ENCODE measurements at regions not wholly inside any gene's neighbourhood (a gene's known extent, or its start where the extent isn't known, plus 50 kb on each side); places are given as distances from the start of the nearest gene placed in this dataset.

- Histone ChIP-seq H3K4me3 (no peak overlapping the region), H3K27ac (ENCODE audit: control insufficient read depth, insufficient read depth) (no peak overlapping the region), H3K4me1 (ENCODE audit: control insufficient read depth, insufficient read depth, low read length) (no peaks in the 10 kb centered on the region), H3K36me3 (ENCODE audit: control insufficient read depth in 2 of 2, insufficient read depth in 2 of 2, low read length in 1 of 2) (no peaks in the 10 kb centered on the region), H2AFZ (ENCODE audit: control insufficient read depth, low read depth, low read length) (no peak overlapping the region), H3K4me2 (ENCODE audit: control insufficient read depth, insufficient read depth) (no peak overlapping the region), H3K9me3 (replicated peaks; ENCODE audit: control insufficient read depth, insufficient read depth, low read length) (no peaks in the 10 kb centered on the region), H3K79me2 (ENCODE audit: control insufficient read depth, insufficient read depth, low read length) (no peaks in the 10 kb centered on the region), H4K20me1 (ENCODE audit: control insufficient read depth, insufficient read depth) (no peaks in the 10 kb centered on the region), H3K9ac (ENCODE audit: control insufficient read depth, insufficient read depth, low read length) (no peak overlapping the region), H3K27me3 (replicated peaks in 1 of 2; ENCODE audit: control insufficient read depth in 2 of 2, insufficient read depth in 2 of 2, low read length in 1 of 2) (no peaks in the 10 kb centered on the region)
- RAD21 ChIA-PET (ENCODE audit: unreplicated experiment), result no interaction called here
- ATAC-seq (no peak), DNase-seq (ENCODE audit: low read depth, low spot score) (no peak), FAIRE-seq (no peak)
- WGBS (ENCODE audit: insufficient coverage, insufficient replicate concordance, low lambda C conversion rate, missing lambda C conversion rate), result 23% methylated on average over 6 of the region's 6 CpGs
- POLR2A ChIA-PET, result no interaction called here
- intact Hi-C loops (cut with micrococcal nuclease; ENCODE audit: unreplicated experiment), result no loop called here
- CTCF ChIA-PET, result no interaction called here
- in situ Hi-C loops (cut with MboI), result no loop called here
- no TSS peak for BruUV-seq (replicated peaks)
- TF ChIP-seq BMI1 (IDR thresholded peaks at IDR 0.05; ENCODE audit: borderline replicate concordance), result no peak
- no peak for TF ChIP-seq NFYA (IDR thresholded peaks at IDR 0.05; ENCODE audit: borderline replicate concordance, low read depth, low read length)
- no peak for TF ChIP-seq JUNB (IDR thresholded peaks at IDR 0.05)
- no peak for TF ChIP-seq BHLHE40 (IDR thresholded peaks at IDR 0.05; ENCODE audit: borderline replicate concordance in 1 of 2, low read depth in 2 of 2, low read length in 1 of 2)
- TF ChIP-seq MXI1 (IDR thresholded peaks at IDR 0.05; ENCODE audit: low read depth, low read length), result no peak
- TF ChIP-seq RCOR1 (conservative IDR thresholded peaks at IDR 0.05; ENCODE audit: low read depth, low read length), result no peak
- no peak for TF ChIP-seq PKNOX1 (IDR thresholded peaks at IDR 0.05)
- TF ChIP-seq RAD21 (IDR thresholded peaks at IDR 0.05; ENCODE audit: insufficient read depth, low read depth, low read length), result no peak
- no peak for TF ChIP-seq CBX3 (IDR thresholded peaks at IDR 0.05; ENCODE audit: borderline replicate concordance, low read depth)
- TF ChIP-seq MEF2A (IDR thresholded peaks at IDR 0.05; ENCODE audit: insufficient read depth, low read depth, low read length), result no peak
- TF ChIP-seq IKZF1 (conservative IDR thresholded peaks at IDR 0.05), result no peak
- TF ChIP-seq NFYB (IDR thresholded peaks at IDR 0.05; ENCODE audit: insufficient read depth, low read depth, low read length), result no peak
- no peak for TF ChIP-seq RELA (IDR thresholded peaks at IDR 0.05; ENCODE audit: borderline replicate concordance, partially characterized antibody)
- no peak for TF ChIP-seq ATF2 (IDR thresholded peaks at IDR 0.05; ENCODE audit: low read length)
- TF ChIP-seq TAF1 (IDR thresholded peaks at IDR 0.05; ENCODE audit: borderline replicate concordance, low read depth, low read length), result no peak
- no peak for TF ChIP-seq HDAC6 (IDR thresholded peaks at IDR 0.05; ENCODE audit: unreplicated experiment)
- TF ChIP-seq TCF3 (IDR thresholded peaks at IDR 0.05; ENCODE audit: borderline replicate concordance, insufficient read depth, low read depth, low read length), result no peak
- TF ChIP-seq CHD2 (IDR thresholded peaks at IDR 0.05; ENCODE audit: borderline replicate concordance, low read depth, low read length), result no peak
- SMC1A ChIA-PET (ENCODE audit: uncharacterized antibody, unreplicated experiment), result no interaction called here
Measured at GRCh38 chr9:81305561-81306182, 383.7 kb downstream of the TLE1 start.

All from GM12878 (cell line).